Loucy (cell line): ENCODE measurements at regions not wholly inside any gene's neighbourhood (a gene's known extent, or its start where the extent isn't known, plus 50 kb on each side); places are given as distances from the start of the nearest gene placed in this dataset.

Source experiments
- CTCF ChIP-seq: fragments of 200-600 bp; sonication (generic); conservative IDR thresholded peaks from 2 replicates; pipeline ENCODE4 v1.5.1; 2014; ENCODE audit warnings: mild to moderate bottlenecking, antibody characterized with exemption, low read length
- EZH2phosphoT487 ChIP-seq: fragments of 200-600 bp; IDR thresholded peaks from 2 replicates; pipeline ENCODE4 v1.6.1; 2018; ENCODE audit warnings: antibody characterized with exemption, mild to moderate bottlenecking, moderate library complexity, borderline replicate concordance

- TF ChIP-seq CTCF (no peak), EZH2phosphoT487 (no peak)
Measured at GRCh38 chr11:121793291-121793690, 322.7 kb downstream of the BLID start.
